ENCODE measurements at regions not wholly inside any gene's neighbourhood (a gene's known extent, or its start where the extent isn't known, plus 50 kb on each side); places are given as distances from the start of the nearest gene placed in this dataset.

GRCh38 chr16:86799367-86799766 is 221.0 kb downstream of the FOXL1 start:
- H3K36me3 ChIP-seq: no peaks in the 10 kb centered on the region
- peaks cover 0 to 23% of the 10 kb centered on the region in 2 donors for H3K27me3 ChIP-seq
- H3K4me1 ChIP-seq: no peaks in the 10 kb centered on the region
- no peak overlapping the region for H3K27ac ChIP-seq
- TF ChIP-seq POLR2AphosphoS5 (IDR thresholded peaks at IDR 0.05) (no peak), POLR2A (IDR thresholded peaks at IDR 0.05) (no peak), CTCF (IDR thresholded peaks at IDR 0.05) (no peak)
- intact Hi-C loops (cut with DNase I; ENCODE audit: low total_unique reads): no loop called here
- DNase-seq (ENCODE audit: low spot score in 2 of 2): no peak
- H3K4me3 ChIP-seq: no peak overlapping the region
- peaks cover 0 to 2% of the 10 kb centered on the region in 2 donors for H3K9me3 ChIP-seq

GRCh38 chr16:86800894-86801293 is 222.5 kb downstream of the FOXL1 start:
- intact Hi-C loops (cut with DNase I; ENCODE audit: low total_unique reads): no loop called here
- Histone ChIP-seq H3K9me3 (peaks cover 0 to 2% of the 10 kb centered on the region in 2 donors), H3K4me1 (no peaks in the 10 kb centered on the region), H3K27ac (no peak overlapping the region), H3K27me3 (peaks cover 0 to 36% of the 10 kb centered on the region in 2 donors), H3K4me3 (no peak overlapping the region), H3K36me3 (no peaks in the 10 kb centered on the region)
- TF ChIP-seq CTCF (IDR thresholded peaks at IDR 0.05) (no peak), POLR2AphosphoS5 (IDR thresholded peaks at IDR 0.05) (no peak), POLR2A (IDR thresholded peaks at IDR 0.05) (no peak)
- DNase-seq (ENCODE audit: low spot score in 2 of 2): no peak

GRCh38 chr16:86802013-86802412 is 223.7 kb downstream of the FOXL1 start:
- H3K27ac ChIP-seq: no peak overlapping the region
- peaks cover 0 to 2% of the 10 kb centered on the region in 2 donors for H3K9me3 ChIP-seq
- intact Hi-C loops (cut with DNase I; ENCODE audit: low total_unique reads): no loop called here
- H3K4me1 ChIP-seq: no peaks in the 10 kb centered on the region
- no peaks in the 10 kb centered on the region for H3K36me3 ChIP-seq
- H3K4me3 ChIP-seq: no peak overlapping the region
- DNase-seq (ENCODE audit: low spot score in 2 of 2): no peak
- TF ChIP-seq POLR2A (IDR thresholded peaks at IDR 0.05): no peak
- H3K27me3 ChIP-seq: peaks cover 0 to 48% of the 10 kb centered on the region in 2 donors

GRCh38 chr16:86805188-86805587 is 226.8 kb downstream of the FOXL1 start:
- intact Hi-C loops (cut with DNase I; ENCODE audit: low total_unique reads): no loop called here
- H3K4me3 ChIP-seq: no peak overlapping the region
- TF ChIP-seq CTCF (IDR thresholded peaks at IDR 0.05) (no peak), POLR2A (IDR thresholded peaks at IDR 0.05) (no peak), POLR2AphosphoS5 (IDR thresholded peaks at IDR 0.05) (no peak)
- H3K27ac ChIP-seq: no peak overlapping the region
- H3K9me3 ChIP-seq: peaks cover 0 to 2% of the 10 kb centered on the region in 2 donors
- H3K4me1 ChIP-seq: no peaks in the 10 kb centered on the region
- DNase-seq (ENCODE audit: low spot score in 2 of 2): no peak
- peaks cover 0 to 77% of the 10 kb centered on the region in 2 donors for H3K27me3 ChIP-seq
- no peaks in the 10 kb centered on the region for H3K36me3 ChIP-seq

GRCh38 chr16:86806181-86806837 is 228.0 kb downstream of the FOXL1 start:
- DNase-seq (ENCODE audit: low spot score in 2 of 2): no peak

More at GRCh38 chr16:86806181-86806837, 228.0 kb downstream of the FOXL1 start:
- Histone ChIP-seq H3K4me1 (no peaks in the 10 kb centered on the region), H3K9me3 (peaks cover 0 to 2% of the 10 kb centered on the region in 2 donors), H3K36me3 (no peaks in the 10 kb centered on the region), H3K4me3 (no peak overlapping the region), H3K27ac (no peak overlapping the region), H3K27me3 (peaks cover 0 to 80% of the 10 kb centered on the region in 2 donors)
- intact Hi-C loops (cut with DNase I; ENCODE audit: low total_unique reads): no loop called here
- TF ChIP-seq CTCF (IDR thresholded peaks at IDR 0.05) (no peak), POLR2A (IDR thresholded peaks at IDR 0.05) (no peak)
